ELF-1 (cell line): ENCODE measurements at regions not wholly inside any gene's neighbourhood (a gene's known extent, or its start where the extent isn't known, plus 50 kb on each side); places are given as distances from the start of the nearest gene placed in this dataset.
"Not testable (repeated sequence)": the region's sequence is repeated elsewhere in the genome, so short reads cannot be mapped to it uniquely, and the experiment has no call there.

Experiments used
- DNase-seq: peaks from one replicate; pipeline ENCODE4 v3.0.0-alpha.2; 2016; ENCODE audit warnings: low read depth, low spot score

GRCh38 chr14:105733081-105734065 is 207.0 kb downstream of the TMEM121 start:
- DNase-seq: no peak

- DNase-seq: not testable (repeated sequence)
Measured at GRCh38 chr14:105734241-105734640, 207.9 kb downstream of the TMEM121 start.

- DNase-seq: not testable (repeated sequence)
Measured at GRCh38 chr14:105736331-105736730, 209.9 kb downstream of the TMEM121 start.

- DNase-seq: no peak
Measured at GRCh38 chr14:105737504-105738246, 211.3 kb downstream of the TMEM121 start.

GRCh38 chr14:105738638-105739037 is 212.3 kb downstream of the TMEM121 start:
- no peak for DNase-seq

GRCh38 chr14:105739331-105740102 is 213.1 kb downstream of the TMEM121 start:
- DNase-seq: no peak

- DNase-seq: not testable (repeated sequence)
Measured at GRCh38 chr14:105740272-105740671, 213.9 kb downstream of the TMEM121 start.

- DNase-seq: not testable (repeated sequence)
Measured at GRCh38 chr14:105740961-105741360, 214.6 kb downstream of the TMEM121 start.

GRCh38 chr14:105741707-105742530 is 215.5 kb downstream of the TMEM121 start:
- DNase-seq: not testable (repeated sequence)

- DNase-seq: no peak
Measured at GRCh38 chr14:105742531-105742848, 216.1 kb downstream of the TMEM121 start.

- not testable (repeated sequence) for DNase-seq
Measured at GRCh38 chr14:105742904-105743701, 216.7 kb downstream of the TMEM121 start.

GRCh38 chr14:105744213-105744787 is 217.9 kb downstream of the TMEM121 start:
- not testable (repeated sequence) for DNase-seq

GRCh38 chr14:105745433-105746123 is 219.2 kb downstream of the TMEM121 start:
- DNase-seq: no peak

GRCh38 chr14:105746124-105746514 is 219.7 kb downstream of the TMEM121 start:
- no peak for DNase-seq

GRCh38 chr14:105746800-105747502 is 220.6 kb downstream of the TMEM121 start:
- not testable (repeated sequence) for DNase-seq

GRCh38 chr14:105747503-105748203 is 221.3 kb downstream of the TMEM121 start:
- not testable (repeated sequence) for DNase-seq

GRCh38 chr14:105748204-105748578 is 221.8 kb downstream of the TMEM121 start:
- peak; percentile 50 for DNase-seq

- not testable (repeated sequence) for DNase-seq
Measured at GRCh38 chr14:105748710-105749109, 222.3 kb downstream of the TMEM121 start.
